Astrocyte of the hippocampus (primary cell): ENCODE measurements at regions not wholly inside any gene's neighbourhood (a gene's known extent, or its start where the extent isn't known, plus 50 kb on each side); places are given as distances from the start of the nearest gene placed in this dataset.

Experiments used
- DNase-seq: peaks from one replicate; pipeline ENCODE4 v3.0.0; 2011; ENCODE audit warnings: low read depth, low spot score

DNA sequence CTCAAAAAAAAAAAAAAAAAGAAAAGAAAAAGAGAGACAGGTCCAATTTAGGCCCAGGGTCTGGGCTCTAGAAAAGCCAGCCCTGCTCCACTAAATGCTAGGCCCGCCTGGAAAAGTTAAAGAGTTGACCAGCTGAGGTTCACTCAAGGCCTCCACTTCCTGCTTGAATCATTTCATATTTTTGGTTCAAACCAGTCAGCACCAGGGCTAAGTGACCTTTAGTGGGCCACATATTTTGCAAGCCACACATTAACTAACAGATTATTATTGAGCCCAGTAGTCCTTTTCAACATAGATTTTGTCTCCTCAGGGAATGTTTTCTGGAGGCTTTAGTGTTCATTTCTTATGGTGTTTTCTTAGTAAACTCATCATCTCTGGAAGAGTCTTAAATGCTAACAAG lies 156.6 kb downstream of the TLR4 start:
- no peak for DNase-seq

DNA sequence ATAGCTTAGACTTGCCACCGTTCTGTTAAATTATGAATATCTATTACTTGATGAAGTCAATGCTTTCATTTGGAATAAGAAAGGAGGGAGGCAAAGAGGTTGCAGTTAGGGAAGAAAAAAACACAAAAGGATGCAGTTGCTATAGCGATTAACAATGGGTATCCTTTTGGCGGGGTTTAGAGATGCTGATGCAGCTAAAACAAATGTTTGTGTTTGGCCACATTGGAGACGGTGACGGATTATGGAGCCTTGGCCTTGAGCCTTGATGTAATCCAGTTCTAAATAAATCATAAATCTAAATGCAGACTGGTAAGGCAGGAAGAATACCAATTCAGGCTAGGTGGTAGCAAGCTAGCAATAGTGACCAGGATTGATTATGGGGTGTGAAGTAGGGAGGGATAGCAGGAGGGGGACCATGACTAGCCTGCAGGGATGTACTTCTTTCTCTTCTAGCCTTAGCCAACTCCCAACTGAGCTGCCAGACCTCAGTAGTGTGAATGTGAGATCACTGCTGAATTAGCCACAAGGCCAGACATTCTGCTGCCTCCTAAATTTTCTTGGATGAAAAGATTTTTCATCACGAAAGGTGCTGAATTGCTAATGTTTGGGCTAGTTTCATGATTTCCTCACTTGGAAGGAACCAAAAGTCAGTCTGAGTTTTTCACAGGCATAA lies 160.3 kb downstream of the TLR4 start:
- no peak for DNase-seq

DNA sequence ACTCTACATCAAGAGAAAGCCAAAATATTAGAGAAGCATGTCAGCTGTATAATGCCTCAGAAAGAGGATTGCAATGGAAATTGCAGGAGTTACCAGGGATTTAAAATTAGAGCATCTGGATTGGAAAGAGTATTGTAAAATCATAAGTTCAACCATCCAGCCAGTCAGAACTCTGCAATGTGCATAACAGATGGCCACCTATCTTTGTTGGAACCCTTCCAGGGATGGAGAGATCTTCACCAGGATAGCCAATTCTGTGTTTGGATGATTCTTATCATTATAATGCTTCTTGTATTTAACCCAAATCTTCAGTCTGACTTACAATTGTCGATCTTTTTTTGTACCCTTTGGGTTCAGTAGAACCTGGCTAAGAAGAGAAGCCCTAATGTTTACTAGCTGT lies 164.4 kb downstream of the TLR4 start:
- DNase-seq: no peak

DNA sequence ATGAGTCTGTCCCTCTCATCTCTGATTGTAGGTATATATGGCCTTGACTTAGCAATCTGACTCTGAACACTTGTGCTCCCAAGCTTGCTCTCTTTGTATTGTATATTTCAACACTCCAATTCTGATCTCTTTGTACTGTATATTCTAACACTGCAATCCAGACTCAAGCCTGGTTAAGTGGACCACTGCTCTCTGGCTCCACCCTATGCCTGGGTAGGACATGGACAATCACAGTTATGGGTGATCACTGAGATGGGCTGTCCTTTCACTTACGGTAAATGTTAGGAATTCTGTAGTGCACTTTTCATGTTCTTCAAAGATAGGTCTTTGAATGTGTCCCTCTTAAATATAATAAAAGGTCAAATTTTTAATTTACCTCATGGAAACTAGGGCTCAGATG lies 165.1 kb downstream of the TLR4 start:
- no peak for DNase-seq

DNA sequence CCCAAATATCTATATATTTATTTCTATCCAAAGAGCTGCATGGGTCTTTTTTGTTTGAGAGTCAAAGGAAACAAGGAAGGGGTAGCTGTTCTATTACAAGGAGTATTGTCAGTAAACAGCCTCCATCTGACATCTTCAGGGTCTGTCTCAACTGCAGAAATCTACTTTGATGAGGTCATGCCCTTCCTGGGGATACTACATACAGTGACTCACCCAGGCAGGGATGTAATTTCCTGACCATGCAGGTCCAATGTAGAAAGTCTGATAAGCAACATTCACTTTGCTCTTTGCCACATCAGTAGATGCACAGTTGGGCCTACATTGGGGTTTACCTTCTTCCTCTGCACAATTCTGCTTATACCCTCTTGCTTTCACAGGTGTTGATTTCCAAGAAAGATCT lies 165.5 kb downstream of the TLR4 start:
- no peak for DNase-seq

DNA sequence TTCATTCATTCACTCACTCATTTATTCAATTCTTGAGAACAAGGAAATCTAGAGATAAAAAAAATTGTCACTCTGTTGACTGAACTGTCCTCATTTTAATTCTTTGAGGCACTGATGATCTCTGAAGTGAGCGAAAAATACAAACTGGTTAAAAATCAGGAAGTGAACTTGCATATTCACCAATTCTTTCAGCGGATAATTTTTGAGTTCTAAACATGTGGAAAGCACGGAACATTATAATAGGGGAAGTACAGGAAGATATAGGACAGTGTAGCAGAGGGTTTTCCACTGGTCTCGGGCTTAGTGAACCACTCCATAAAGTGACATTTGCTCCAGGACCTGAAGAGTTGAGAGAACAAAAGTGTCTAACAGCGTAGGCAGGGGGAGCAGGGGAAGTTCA lies 169.5 kb downstream of the TLR4 start:
- no peak for DNase-seq

DNA sequence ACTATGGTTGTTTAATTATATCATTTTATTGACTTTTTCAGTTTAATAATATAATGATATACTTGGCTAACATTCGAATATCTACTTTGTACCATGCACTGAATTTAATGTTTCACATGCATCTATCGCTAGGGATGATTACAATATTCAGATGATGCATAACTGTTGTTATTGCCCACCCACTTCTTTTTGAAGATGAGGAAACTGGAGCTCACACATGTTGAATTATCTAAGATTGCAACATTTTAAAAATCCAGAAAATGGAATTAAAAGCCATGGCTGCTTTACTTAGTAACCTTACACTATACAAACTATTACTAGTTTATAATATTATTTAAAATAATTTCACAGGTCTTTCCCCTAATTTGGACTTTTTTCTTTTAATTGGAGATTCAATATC lies 171.7 kb downstream of the TLR4 start:
- no peak for DNase-seq

DNA sequence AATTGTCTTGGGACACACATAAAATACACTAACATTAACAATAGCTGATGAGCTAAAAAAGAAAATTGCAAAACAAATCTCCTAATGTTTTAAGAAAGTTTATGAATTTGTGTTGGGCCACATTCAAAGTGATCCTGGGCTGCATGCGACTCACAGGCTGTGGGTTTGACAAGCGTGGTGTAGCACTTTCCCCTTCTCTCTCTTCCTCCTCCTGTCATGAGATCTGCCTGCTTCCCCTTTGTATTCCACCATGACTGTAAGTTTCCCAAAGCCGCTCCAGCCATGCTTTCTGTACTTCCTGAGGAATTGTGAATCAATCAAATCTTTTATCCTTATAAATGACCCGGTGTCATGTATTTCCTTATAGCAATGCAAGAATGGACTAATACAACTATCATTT lies 178.0 kb downstream of the TLR4 start:
- no peak for DNase-seq

DNA sequence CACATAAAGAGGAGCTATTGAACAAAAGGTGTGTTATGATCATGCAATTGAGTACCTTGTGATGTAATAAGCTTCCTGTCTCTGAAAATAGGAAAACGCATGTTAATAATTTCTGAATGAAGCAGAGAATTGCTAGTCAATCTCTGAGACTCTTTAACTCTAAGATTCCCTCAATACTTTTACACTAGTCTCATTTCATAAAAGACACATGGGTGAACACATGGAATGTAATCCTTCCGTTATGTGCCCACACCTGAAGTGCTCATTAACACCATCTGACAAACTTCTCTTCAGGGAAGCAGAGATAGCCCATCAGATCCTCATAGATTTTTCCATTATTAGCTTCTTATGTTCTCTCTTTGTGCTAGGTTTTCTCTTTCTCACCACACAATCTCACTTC lies 182.4 kb downstream of the TLR4 start:
- no peak for DNase-seq

DNA sequence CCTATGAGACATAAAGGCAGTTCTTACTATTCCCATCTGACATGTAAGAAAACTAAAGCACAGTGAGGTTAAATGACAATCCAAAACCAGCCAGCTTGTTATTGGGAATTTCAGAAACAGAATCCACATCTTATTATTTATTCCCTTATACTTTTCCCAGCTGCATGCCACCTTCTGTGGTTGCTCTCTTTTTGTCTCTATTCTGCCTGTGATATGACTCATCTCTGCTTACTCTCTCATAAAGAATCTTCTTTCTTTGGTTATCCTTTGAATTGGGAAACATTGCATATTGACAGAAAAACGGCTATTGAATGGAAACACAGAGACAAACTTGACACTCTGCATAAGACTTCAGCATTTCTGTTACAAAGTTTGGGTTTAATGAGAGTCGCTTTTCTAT lies 183.2 kb downstream of the TLR4 start:
- DNase-seq: peak; percentile 9

DNA sequence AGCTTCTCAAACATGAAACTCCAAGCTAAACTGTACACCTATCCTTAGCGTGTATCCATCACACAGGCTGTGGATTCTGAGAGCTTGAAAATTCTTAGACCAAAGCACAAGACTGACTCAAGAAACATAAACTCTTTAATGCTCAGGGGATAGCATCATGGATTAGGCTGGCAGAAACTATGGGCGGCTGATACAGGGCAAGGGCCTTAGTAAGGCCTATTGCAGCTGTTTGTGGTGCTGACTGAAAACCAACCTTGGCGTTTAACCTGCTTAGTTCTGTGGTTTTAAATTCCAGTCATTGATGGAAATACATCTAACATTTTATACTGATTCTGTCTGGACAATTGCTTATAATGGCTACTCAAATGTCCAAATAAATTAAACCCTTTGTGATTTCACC lies 183.7 kb downstream of the TLR4 start:
- DNase-seq: peak; percentile 32

DNA sequence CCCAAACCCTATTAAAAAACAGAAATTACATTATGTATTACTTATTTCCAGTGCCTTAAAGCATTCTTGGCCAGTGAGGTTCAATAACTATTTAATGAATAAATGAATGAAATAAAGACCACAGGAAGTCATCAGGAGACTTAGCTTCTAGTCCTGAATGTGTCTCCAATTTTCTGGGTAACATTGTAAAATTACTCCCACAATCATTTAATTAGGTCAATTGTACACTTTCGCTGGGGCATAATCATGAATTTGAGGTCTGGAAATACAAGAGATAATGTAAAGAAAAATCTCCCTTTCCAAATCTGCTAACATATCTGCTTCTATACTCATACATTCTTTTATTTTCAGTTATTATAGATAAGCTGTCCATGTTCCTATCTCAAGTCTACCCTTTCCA lies 199.2 kb downstream of the TLR4 start:
- DNase-seq: no peak

DNA sequence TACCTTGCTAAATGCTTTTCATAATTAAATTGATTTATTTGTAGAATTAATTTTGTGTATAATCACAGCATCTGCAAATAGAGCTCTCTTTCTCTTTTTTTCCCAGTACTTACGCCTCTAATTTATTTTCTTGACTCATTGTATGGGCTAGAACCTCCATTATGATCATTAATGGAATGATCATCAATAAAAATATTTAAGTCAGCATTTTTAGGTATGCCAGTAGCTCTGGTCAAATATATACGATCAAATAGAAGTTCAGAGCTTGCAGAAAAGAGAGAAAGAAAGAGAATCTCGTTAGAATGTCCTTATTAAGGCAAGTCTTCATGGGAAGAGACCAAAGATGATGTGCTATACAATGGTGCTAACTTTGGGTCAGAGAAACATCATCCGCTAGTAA lies 202.6 kb downstream of the TLR4 start:
- no peak for DNase-seq

DNA sequence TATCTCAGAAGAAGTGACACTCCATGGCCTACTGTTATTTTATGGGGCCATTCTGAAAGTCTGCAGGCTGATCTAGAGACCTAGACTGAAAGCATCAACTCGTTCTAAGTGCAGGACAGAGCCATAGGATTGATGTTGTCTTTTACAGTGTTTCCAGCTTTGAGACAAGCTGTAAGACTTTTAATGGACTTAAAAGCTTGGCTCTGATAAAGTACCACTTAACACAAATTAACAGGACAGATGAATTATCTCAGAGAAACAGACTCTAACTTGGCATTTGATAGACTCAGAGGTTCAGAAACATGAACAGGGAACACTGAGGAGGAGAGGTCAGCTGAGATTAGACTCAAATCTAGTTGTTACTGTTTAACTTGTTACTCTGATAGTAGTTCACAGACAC lies 203.2 kb downstream of the TLR4 start:
- no peak for DNase-seq

DNA sequence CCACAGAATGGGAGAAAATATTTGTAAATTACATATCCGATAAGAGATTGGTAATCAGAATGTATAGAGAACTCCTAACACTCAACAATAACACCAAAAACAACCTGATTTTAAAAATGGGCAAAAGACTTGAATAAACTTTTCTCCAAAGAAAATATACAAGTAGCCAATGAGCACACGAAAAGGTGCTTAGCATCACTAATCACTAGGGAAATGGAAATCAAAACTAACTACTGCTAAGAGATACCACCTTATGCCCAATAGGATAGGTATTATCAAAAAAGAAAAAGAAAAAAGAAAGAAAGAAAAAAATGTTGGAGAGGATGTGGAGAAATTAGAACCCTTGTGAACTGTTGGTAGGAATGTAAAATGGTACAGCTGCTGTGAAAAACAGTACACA lies 212.1 kb downstream of the TLR4 start:
- DNase-seq: peak; percentile 6

DNA sequence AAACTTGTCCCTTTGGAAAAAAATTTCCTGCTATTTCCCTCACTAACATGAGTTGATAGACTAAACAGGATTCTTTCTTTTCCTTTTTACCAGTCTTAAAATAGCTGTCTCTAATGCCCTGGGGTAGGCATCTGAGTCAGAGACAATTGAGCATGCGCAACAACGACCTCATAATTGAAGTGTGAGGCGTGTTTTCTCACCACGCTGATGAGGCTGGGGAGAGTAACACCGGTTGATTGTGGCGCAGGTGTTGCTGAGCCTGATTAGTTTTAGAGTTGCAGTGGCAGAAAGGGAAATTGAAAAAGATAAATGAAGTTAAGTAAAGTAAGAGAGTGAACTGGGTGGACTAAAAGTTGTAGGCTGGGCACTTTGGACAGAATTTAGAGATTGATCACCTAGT lies 213.7 kb downstream of the TLR4 start:
- no peak for DNase-seq

DNA sequence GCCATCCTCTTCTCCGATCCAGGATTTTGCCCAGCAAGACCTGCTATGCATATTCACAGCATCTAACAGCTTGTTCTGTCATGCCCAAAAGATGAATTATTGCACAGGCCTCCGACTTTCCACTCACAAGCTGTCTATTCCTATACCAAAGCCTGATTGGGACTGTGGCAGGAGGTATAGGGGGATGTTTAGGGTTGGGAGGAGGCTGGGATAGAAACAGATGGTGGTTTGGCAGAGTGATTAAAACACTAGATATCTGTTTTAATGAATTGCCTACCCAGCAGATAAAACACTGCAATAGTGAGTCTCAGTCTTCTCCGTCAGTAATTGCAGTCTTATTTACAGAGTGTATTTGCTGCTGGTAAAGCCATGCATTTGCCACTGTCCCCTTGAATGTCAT lies 215.3 kb downstream of the TLR4 start:
- no peak for DNase-seq

DNA sequence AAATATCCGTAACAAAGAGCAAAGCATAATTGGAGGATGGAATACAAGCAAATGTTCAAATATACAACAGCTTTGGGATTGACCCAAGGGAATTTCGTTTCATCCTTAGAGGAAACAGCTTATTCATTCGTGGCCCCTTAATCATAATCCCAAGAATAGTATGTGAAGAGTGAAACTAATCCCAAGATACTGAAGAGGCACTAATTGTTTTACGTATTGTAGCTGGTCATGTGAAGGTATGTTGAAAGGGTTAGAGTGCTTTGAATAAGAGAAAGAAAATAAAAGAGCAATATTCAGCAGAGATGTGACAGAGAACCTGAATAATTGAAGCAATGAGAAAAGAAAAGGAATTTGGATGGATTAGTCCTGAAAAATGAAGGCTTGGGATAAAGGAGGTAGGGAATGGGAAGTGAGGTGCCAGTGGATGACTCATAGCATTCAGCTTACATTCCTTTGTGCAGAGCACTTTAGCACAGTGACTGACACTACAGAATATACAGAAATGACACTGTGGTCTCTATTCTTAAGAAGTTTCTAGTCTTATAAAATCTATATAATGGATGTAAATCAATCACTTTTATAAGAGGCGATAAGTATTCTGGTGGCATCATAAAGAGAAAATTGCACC lies 221.9 kb downstream of the TLR4 start:
- DNase-seq: peak; percentile 71

DNA sequence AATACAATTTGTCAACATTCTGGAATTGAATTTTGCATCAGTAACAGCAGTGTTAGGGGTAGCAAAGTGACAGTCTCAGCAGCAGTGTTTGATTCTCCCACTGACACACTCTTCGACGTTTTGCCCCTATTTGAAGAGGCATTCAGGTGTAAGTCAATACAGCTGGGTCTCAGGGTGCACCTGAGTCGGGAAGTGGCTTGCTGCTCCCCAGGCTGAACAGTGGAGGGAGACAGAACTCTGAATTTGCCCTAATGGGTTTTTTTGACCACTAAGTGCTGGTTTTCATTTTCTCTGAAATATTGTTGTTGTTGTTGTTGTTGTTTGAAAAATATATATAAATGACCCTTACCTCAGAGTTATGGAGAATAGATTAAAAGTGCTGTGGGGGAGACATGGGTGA lies 223.2 kb downstream of the TLR4 start:
- DNase-seq: peak; percentile 9

DNA sequence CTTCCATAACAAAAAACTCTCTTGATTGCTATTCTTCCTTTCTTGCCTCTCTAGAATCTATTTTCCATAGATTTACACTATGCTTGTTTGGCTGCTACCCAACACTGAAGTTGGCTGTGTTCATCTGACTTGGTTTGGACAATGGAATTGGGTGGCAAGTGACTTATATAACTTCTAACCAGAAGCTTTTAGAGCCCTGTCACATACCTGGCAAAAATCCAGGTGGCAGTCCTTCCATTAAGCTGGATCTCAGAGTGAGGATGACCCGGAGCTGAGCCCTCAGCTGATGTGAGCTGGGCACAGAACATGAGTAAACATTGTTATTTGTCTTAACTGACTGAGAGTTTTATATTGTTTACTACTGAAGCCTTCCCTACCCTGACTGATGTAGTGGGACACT lies 225.7 kb downstream of the TLR4 start:
- peak; percentile 52 for DNase-seq

DNA sequence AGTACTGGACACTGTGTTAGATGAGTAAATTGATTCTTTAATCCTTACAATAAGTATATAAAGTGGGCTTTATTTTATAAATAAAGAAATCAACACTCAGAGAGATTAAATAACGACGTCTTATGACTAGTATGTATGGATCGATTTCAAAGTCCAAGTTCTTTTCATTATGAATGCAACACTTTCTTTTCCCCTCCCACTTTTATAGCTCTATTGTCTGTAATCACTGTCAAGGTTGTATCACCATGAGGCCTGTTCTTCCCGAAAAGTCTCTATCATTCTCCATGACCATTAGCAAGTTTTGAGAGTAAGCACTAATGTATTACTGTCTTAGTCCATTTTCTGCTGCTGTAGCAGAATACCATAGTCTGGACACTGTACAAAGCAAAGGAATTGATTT lies 228.4 kb downstream of the TLR4 start:
- DNase-seq: no peak

DNA sequence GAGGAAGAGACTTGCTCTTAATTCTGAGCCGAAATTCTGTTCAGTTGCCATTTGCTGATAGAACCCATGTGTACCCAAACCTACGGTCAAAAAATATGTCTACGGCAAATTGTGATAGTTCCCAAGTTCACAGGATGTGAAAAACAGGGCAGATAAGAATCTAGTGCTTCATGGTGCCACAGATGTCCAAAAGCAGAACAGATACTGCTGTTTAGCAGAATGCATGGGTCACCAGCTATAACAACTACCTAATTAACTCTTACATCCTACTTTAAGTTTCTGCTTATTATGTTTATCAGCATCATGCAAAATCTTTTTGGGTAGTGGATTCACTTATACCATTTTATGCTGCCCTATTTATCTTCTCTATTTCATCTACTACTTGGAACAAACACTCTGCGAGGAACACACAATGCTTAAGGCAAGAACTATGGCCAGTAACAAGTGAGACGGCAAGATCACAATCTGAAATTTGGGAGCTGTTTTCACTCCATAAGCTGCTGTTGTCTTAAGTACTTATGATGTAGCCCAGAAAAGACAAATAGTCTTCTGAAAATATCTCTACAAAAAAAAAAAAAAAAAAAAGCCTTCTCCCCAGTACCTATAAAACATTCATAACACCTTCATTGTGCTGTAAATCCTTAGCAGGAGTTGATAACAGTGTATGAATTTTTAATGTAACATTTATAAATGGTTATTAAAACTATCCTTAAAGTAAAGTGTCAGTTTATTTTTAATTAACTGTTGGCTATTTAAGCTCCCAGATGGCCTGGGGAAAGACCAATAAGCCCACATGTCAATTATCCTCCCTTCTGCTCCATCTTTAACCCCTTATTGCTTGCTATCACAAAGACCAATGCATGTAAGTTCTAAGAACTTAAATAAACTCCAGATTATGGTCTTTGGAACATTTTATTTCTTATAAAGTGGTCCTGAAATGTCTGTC lies 232.3 kb downstream of the TLR4 start:
- no peak for DNase-seq

DNA sequence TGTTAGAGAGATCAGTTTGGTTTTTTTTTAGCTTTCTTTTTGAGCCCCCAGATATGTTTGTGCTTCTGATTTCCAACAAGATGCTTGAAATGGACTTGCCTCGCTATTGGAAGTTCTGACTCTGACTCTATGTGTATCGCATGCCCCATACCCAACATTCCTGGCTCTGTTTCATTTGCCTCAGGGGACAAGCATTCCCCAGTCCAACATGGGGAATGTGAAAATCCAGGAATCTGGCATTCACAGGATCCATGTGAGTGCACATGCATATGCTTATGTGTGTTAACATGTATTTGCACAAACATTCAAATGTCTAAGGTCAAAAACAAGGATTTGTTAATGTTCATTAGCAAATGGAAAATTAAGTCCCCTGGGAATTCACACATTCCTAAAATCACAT lies 233.9 kb downstream of the TLR4 start:
- DNase-seq: peak; percentile 86
